ENCODE measurements at regions not wholly inside any gene's neighbourhood (a gene's known extent, or its start where the extent isn't known, plus 50 kb on each side); places are given as distances from the start of the nearest gene placed in this dataset.
A peak's percentile ranks its signal among the peaks of the same experiment; 100 is the strongest.

DNA sequence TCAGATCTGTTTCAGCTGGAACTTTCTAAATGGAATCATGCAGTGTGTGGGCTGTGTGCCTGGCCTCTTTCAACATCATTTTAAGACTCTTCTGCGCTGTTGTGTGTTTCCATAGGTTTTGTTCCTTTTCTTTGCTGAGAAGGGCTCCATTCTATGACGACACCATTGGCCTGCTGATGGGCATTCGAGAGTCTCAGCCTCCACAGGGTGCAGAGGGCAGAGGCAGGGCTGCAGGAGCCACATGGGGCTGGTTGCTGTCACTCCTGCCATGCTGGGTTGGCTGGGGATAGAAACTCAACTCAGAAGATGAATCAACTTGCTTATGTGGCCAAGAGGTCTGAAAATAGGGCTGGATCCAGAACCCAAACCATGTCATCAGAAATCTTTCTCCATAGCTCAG, 68.5 kb upstream of the SLCO4A1 start:
- H3K9me3 Mint-ChIP-seq, result no peaks in the 10 kb centered on the region
- H3K4me1 Mint-ChIP-seq (ENCODE audit: low read depth in 2 of 2), result peaks cover 0 to 10% of the 10 kb centered on the region in 2 donors
- no peak for ATAC-seq
- DNase-seq (ENCODE audit: low spot score), result no peak
- H3K27ac Mint-ChIP-seq, result peak overlapping the region in 1 of 2 donors; percentile 23
- H3K36me3 Mint-ChIP-seq, result no peaks in the 10 kb centered on the region
- no peak overlapping the region for H3K4me3 Mint-ChIP-seq
- peaks cover 19 to 20% of the 10 kb centered on the region in 2 donors for H3K27me3 Mint-ChIP-seq

DNA sequence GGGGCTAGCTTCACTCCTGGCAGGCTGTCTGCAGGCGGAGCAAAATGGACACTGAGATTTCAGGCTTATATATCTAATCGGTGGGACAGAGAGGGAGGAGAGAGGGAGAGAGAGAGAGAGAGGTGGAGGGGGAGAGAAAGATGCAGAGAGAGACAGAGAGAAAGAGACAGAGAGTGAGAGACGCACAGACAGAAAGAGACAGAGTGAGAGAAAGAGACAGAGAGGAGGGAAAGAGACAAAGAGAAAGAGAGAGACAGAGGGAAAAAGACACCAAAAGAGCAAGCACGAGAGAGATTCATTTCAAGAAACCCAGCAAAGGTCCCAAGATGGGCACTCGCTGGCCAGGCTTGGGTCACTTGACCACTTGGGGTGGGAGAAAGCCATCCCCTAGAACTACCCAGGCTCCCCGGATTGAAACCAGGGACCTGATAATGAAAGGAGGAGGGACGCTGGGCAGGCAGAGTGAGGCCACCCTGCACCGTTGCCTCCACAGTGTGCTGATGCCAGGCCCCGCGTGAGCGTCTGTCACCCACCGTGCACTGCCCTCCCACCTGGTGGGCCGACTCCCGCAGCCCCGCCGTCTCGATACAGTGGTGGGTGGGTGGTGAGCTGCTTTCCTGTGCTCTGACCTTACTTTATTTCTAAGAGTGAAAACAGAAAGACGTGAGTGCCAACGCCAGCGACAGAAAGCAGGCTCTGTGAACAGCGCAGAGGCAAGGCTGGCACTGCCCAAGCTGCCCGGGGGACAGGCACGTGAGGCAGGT, 67.9 kb upstream of the SLCO4A1 start:
- Mint-ChIP-seq H3K36me3 (no peaks in the 10 kb centered on the region), H3K27ac (peak overlapping the region in 1 of 2 donors; percentile 23)

GRCh38 chr20:62575976-62576722, 66.2 kb upstream of the SLCO4A1 start:
- peaks cover 31 to 32% of the 10 kb centered on the region in 2 donors for H3K27me3 Mint-ChIP-seq

More for the DNA sequence above, 67.9 kb upstream of the SLCO4A1 start:
- H3K4me3 Mint-ChIP-seq, result no peak overlapping the region
- DNase-seq (ENCODE audit: low spot score) (no peak), ATAC-seq (no peak)
- H3K27me3 Mint-ChIP-seq, result peaks cover 25 to 26% of the 10 kb centered on the region in 2 donors
- H3K9me3 Mint-ChIP-seq, result no peaks in the 10 kb centered on the region
- H3K4me1 Mint-ChIP-seq (ENCODE audit: low read depth in 2 of 2), result peaks cover under 1 to 13% of the 10 kb centered on the region in 2 donors

DNA sequence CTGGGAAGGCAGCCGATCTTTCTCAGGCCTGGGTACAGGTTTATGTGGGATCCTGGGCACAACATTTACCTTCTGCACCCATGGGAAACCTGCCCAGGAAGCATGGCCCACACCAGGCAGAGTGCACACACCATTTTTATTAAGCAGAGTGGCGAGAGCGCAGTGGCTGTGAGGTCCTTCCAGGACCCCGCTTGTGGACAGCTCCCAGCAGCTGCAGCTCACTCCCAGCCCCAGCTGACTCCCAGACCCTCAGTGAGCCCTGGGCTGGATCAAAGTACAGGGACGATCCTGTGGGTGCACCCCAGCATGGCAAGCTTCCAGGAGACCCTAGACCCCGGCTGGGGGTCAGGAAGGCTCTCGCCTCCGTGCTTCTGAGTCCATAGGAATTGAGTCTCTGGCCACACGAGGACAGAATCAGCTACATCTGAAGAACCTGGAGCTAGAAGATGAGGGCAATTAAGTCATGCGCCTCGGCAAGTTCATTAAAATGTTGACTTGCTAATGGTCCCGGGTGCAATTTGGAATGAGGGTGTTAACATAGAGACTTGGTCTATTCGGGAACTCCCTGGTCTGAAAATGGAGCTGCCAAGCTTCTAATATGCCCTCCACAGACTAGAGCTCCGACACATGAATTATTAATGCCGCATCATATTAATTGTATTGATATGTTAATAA, 65.4 kb upstream of the SLCO4A1 start:
- Mint-ChIP-seq H3K9me3 (no peaks in the 10 kb centered on the region), H3K27ac (no peak overlapping the region), H3K4me1 (ENCODE audit: low read depth in 2 of 2) (peaks cover 5 to 6% of the 10 kb centered on the region in 2 donors), H3K36me3 (no peaks in the 10 kb centered on the region), H3K27me3 (peaks cover 33 to 39% of the 10 kb centered on the region in 2 donors), H3K4me3 (no peak overlapping the region)
- no peak for DNase-seq (ENCODE audit: low spot score)
- ATAC-seq, result no peak

More at GRCh38 chr20:62575976-62576722, 66.2 kb upstream of the SLCO4A1 start:
- Mint-ChIP-seq H3K4me1 (ENCODE audit: low read depth in 2 of 2) (peaks cover 5 to 8% of the 10 kb centered on the region in 2 donors), H3K36me3 (no peaks in the 10 kb centered on the region), H3K4me3 (no peak overlapping the region), H3K9me3 (no peaks in the 10 kb centered on the region), H3K27ac (no peak overlapping the region)
- DNase-seq (ENCODE audit: low spot score) (no peak), ATAC-seq (peak in 1 of 2 donors; percentile 34)

DNA sequence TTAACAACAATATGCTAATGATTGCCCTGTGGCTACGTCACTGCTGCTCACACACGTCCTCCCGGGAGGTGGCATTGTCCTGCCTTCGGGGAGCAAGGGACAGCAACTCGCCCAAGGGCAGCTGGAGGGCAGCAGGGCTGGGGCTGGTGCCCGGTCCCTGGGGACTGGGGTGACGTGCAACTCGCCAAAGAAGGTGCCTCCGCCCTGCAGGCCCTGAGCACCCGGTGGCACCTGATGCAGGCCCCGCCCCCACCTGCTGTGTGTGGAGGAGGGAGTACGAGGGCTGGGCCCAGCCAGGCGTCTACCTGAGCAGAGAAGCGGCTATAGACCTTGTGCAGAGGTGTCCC, 64.8 kb upstream of the SLCO4A1 start:
- no peaks in the 10 kb centered on the region for H3K9me3 Mint-ChIP-seq
- peaks cover 33 to 39% of the 10 kb centered on the region in 2 donors for H3K27me3 Mint-ChIP-seq
- no peaks in the 10 kb centered on the region for H3K36me3 Mint-ChIP-seq
- H3K4me3 Mint-ChIP-seq, result no peak overlapping the region
- ATAC-seq (no peak), DNase-seq (ENCODE audit: low spot score) (no peak)
- H3K27ac Mint-ChIP-seq, result no peak overlapping the region
- H3K4me1 Mint-ChIP-seq (ENCODE audit: low read depth in 2 of 2), result peaks cover 4 to 5% of the 10 kb centered on the region in 2 donors

DNA sequence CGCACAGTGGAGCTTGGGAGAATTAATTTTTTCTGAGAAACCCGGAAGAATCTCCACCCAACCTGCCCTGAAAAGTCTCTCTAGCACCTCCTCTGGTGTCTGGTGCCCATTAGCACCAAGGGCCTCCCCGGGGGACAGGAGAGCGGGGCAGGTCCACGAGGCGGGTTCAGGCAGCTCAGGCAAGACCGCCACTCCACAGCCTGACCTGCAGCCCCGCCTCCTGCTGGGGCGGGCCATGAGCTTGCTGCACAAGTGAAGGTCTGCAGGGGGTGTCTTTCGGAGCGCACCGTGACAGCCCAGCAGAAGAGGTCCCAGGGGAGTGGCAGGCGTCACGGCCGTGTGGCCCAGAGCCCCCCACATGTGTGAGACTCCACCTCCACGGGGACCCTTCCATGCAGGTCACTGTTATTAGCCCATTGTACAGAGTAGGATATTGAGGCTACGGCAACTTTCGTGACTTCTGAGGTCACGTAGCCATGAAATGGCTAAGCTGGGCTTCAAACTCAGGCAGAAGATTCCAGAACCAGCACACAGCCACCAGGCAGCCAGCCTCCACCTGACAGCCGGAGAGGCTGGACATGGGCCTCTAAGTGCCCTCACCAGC, 63.9 kb upstream of the SLCO4A1 start:
- no peak overlapping the region for H3K27ac Mint-ChIP-seq
- no peak overlapping the region for H3K4me3 Mint-ChIP-seq
- peaks cover 4 to 5% of the 10 kb centered on the region in 2 donors for H3K4me1 Mint-ChIP-seq (ENCODE audit: low read depth in 2 of 2)
- DNase-seq (ENCODE audit: low spot score) (no peak), ATAC-seq (no peak)
- H3K9me3 Mint-ChIP-seq, result no peaks in the 10 kb centered on the region
- H3K36me3 Mint-ChIP-seq, result no peaks in the 10 kb centered on the region
- H3K27me3 Mint-ChIP-seq, result peaks cover 39 to 45% of the 10 kb centered on the region in 2 donors

- Mint-ChIP-seq H3K27me3 (peaks cover 29 to 38% of the 10 kb centered on the region in 2 donors), H3K4me3 (no peak overlapping the region), H3K27ac (peak overlapping the region in 1 of 2 donors; percentile 3)
Measured at GRCh38 chr20:62580052-62580451, 62.3 kb upstream of the SLCO4A1 start.

GRCh38 chr20:62580733-62581132, 61.6 kb upstream of the SLCO4A1 start:
- Mint-ChIP-seq H3K4me1 (ENCODE audit: low read depth in 2 of 2) (peaks cover 8 to 9% of the 10 kb centered on the region in 2 donors), H3K4me3 (no peak overlapping the region), H3K36me3 (no peaks in the 10 kb centered on the region), H3K27me3 (peaks cover 29 to 43% of the 10 kb centered on the region in 2 donors), H3K27ac (no peak overlapping the region), H3K9me3 (no peaks in the 10 kb centered on the region)
- no peak for DNase-seq (ENCODE audit: low spot score)
- no peak for ATAC-seq

More at GRCh38 chr20:62580052-62580451, 62.3 kb upstream of the SLCO4A1 start:
- Mint-ChIP-seq H3K9me3 (no peaks in the 10 kb centered on the region), H3K4me1 (ENCODE audit: low read depth in 2 of 2) (peaks cover 4 to 7% of the 10 kb centered on the region in 2 donors), H3K36me3 (no peaks in the 10 kb centered on the region)
- ATAC-seq, result no peak
- DNase-seq (ENCODE audit: low spot score), result no peak

GRCh38 chr20:62581308-62581707, 61.0 kb upstream of the SLCO4A1 start:
- Mint-ChIP-seq H3K4me3 (no peak overlapping the region), H3K36me3 (no peaks in the 10 kb centered on the region), H3K9me3 (no peaks in the 10 kb centered on the region), H3K4me1 (ENCODE audit: low read depth in 2 of 2) (peaks cover 8 to 9% of the 10 kb centered on the region in 2 donors), H3K27me3 (peaks cover 28 to 43% of the 10 kb centered on the region in 2 donors), H3K27ac (no peak overlapping the region)
- ATAC-seq (no peak), DNase-seq (ENCODE audit: low spot score) (no peak)

DNA sequence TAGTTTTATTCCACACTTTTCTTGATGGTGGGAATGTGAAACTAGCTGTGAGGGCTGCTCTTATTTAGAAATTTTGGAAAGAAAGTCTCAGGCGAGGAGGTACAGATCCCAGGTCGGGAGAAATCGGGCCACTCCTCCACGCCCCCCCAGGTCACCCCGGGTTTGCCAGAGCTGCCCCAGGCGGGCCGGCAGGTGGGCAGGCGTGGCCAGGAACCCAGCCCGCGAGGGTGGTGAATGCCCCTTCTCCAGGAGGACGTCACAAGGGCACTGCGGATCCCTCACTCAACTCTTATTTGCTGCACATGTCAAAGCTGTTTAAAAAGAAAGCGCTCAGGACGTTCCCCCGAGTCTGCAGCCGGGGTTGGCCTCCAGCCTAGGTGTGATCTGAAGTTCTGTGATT, 60.5 kb upstream of the SLCO4A1 start:
- Mint-ChIP-seq H3K4me3 (no peak overlapping the region), H3K27me3 (peaks cover 28 to 43% of the 10 kb centered on the region in 2 donors), H3K9me3 (no peaks in the 10 kb centered on the region), H3K36me3 (no peaks in the 10 kb centered on the region), H3K27ac (no peak overlapping the region), H3K4me1 (ENCODE audit: low read depth in 2 of 2) (peaks cover 8 to 9% of the 10 kb centered on the region in 2 donors)
- no peak for ATAC-seq
- DNase-seq (ENCODE audit: low spot score), result no peak

GRCh38 chr20:62583424-62583920, 58.8 kb upstream of the SLCO4A1 start:
- Mint-ChIP-seq H3K27me3 (peaks cover 31 to 43% of the 10 kb centered on the region in 2 donors), H3K4me3 (no peak overlapping the region), H3K9me3 (no peaks in the 10 kb centered on the region), H3K36me3 (no peaks in the 10 kb centered on the region), H3K4me1 (ENCODE audit: low read depth in 2 of 2) (peaks cover 8 to 9% of the 10 kb centered on the region in 2 donors), H3K27ac (no peak overlapping the region)
- DNase-seq (ENCODE audit: low spot score), result no peak
- no peak for ATAC-seq

DNA sequence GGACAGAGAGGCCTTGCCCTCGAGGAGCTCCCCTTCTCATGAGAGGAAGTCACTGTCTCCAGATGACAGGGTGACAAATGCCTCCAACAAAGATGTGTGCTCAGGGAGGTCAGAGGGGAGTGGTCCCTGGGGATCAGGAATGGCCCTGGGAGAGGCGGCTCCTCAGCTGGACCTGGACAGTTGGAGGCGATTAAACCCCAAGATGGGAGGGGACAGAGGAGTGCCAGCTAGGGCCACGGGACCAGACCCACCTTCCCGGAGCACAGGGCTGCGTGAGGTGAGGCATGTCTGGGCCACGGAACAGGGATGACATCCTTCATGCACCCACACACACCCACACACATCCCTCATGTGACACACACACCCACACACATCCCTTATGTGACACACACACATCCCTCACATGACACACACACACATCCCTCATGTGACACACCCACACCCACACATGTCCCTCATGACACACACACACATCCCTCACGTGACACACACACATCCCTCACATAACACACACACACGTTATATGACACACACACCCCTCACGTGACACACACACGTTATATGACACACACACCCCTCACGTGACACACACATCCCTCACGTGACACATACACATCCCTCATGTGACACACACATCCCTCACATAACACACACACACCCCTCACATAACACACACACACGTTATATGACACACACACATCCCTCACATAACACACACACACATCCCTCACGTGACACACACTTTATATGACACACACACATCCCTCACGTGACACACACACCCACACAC, 57.4 kb upstream of the SLCO4A1 start:
- H3K27me3 Mint-ChIP-seq, result peaks cover 19 to 29% of the 10 kb centered on the region in 2 donors
- no peaks in the 10 kb centered on the region for H3K36me3 Mint-ChIP-seq
- H3K4me1 Mint-ChIP-seq (ENCODE audit: low read depth in 2 of 2), result peaks cover 4 to 5% of the 10 kb centered on the region in 2 donors
- no peak overlapping the region for H3K27ac Mint-ChIP-seq
- no peak for ATAC-seq
- H3K9me3 Mint-ChIP-seq, result no peaks in the 10 kb centered on the region
- DNase-seq (ENCODE audit: low spot score), result no peak
- no peak overlapping the region for H3K4me3 Mint-ChIP-seq
